ENCODE measurements at regions not wholly inside any gene's neighbourhood (a gene's known extent, or its start where the extent isn't known, plus 50 kb on each side); places are given as distances from the start of the nearest gene placed in this dataset.

DNA sequence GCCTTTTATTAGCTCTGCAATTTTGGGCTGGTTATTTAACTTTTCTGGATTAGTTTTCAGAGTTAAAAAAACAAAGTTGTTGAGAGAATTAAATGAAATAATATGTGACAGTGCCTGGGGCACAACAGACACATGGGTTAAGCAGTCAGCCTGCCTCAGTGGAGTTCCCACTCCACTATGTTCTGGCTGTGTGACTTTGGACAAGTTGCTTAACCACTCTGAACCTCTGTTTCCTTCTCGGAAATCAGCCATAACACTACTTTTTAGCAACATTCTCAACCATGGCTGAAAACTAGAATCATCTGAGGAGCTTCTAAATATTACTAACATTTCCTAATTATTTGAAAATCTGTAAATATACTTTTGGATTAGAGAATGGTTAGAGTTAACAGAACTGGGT, 56.5 kb upstream of the SLC6A11 start:
- DNase-seq (ENCODE audit: extremely low read depth, low read depth): no peak

- no peak for DNase-seq (ENCODE audit: extremely low read depth, low read depth)
Observed at GRCh38 chr3:10760199-10760598, 55.8 kb upstream of the SLC6A11 start.

DNA sequence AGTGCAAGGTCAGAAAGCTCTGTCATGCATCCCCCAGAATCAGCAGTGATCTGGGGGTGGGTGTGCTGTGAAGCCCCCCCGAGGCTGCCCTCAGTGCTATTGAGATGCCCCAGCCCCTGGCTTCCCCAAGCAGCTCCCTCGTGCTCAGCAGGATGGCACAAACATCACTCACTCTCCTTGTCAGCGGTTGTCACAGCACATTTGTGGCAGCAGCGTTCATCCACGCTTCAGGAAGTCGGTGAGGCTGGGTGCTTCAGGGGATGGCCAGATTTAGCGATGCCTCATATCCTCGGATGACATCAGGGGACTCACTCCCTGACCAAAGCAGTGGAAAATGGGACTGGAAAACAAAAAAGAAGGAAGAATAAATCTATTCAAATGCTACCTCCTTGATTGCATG, 54.4 kb upstream of the SLC6A11 start:
- DNase-seq (ENCODE audit: extremely low read depth, low read depth): no peak

DNA sequence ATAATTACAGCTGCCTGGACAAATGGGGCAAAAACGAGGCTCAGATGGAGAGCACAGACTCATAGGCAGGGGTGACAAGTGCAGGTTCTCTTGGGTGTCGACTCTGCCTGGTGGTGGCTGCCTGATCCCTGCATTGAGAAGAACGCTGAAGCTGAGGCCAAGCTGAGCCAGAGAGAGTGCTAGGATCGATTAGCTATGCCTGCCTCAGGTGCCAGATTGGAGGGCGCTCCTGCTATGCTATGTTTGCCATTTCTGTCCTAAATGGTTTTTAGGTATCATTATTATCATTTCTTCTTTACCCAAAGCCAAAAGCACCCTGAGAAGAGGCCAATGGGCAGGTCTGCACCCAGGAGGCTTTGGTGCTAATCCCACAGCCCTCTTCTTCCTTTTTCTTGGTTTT, 53.9 kb upstream of the SLC6A11 start:
- no peak for DNase-seq (ENCODE audit: extremely low read depth, low read depth)

- DNase-seq (ENCODE audit: extremely low read depth, low read depth): no peak
Observed at GRCh38 chr3:10762611-10763247, 53.3 kb upstream of the SLC6A11 start.

- DNase-seq (ENCODE audit: extremely low read depth, low read depth): no peak
Observed at GRCh38 chr3:10763248-10763620, 52.8 kb upstream of the SLC6A11 start.

DNA sequence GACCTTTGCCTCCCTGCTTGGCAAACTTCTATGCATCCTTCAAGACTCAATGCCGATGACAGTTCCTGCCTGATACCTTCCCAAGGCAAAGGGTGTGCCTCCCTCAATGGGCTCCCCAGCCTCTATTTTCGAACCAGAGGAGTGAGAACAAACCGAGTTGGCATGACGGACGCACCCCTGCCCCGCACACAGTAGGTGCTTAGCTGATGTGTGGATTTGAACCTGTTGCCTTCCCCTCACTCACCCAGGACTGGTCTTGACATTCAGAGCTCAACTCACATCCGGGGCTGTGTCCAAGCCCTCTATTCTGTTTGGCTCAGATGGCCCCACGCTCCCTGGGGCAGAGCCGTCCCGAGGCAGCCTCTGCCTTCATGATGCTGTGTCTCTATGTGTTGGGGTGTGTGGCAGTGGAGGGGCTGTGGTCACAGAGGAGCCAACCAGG, 52.2 kb upstream of the SLC6A11 start:
- no peak for DNase-seq (ENCODE audit: extremely low read depth, low read depth)

DNA sequence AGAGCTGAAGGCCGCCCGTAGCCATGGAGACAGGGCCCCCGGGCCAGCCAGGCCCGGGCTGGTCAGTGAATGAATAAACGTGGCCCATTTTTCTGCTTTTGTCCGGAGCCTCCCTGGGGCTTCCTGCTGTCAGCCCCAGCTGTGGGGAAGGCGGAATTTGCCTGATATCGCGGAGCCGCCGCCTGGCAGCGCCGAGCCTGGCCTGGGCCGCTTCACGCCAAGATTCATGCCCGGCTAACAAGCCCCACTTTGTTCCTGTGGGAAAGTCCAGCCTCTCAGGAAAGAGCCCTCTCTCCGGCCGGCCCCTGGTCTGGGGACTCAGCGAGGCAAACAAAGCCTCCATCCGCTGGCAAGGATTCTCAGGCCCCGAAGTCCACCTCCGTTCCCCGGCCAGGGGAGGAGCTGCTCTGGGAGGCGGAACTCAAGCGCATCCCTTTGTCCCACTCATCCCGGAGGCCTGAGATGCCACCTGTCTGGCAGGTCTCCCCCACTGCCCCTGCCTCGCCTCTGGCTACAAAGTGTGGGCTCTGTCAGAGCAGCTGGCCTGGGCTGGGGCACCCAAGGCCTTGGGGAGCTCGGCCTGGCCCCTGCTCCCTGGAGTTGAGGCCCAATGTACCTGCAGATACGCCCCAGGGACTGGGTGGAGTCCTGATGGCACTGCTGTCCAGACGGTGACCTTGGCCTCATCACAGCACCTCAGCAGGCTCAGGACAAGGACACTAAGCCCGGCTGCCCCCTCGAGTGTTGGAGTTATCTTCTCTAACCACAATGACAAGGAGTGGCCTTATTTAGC, 51.6 kb upstream of the SLC6A11 start:
- no peak for DNase-seq (ENCODE audit: extremely low read depth, low read depth)

GRCh38 chr3:10766049-10766705, 49.9 kb upstream of the SLC6A11 start:
- no peak for DNase-seq (ENCODE audit: extremely low read depth, low read depth)
